Hepatocyte (in vitro differentiated cells): ENCODE measurements at regions not wholly inside any gene's neighbourhood (a gene's known extent, or its start where the extent isn't known, plus 50 kb on each side); places are given as distances from the start of the nearest gene placed in this dataset.
A peak's percentile ranks its signal among the peaks of the same experiment; 100 is the strongest.

Experiments used
- DNase-seq: peaks from one replicate; pipeline ENCODE4 v3.0.0-alpha.2; 2016; ENCODE audit warnings: low spot score
- H2AFZ ChIP-seq: fragments of 200-600 bp; sonication (generic); 2 replicates; pipeline ENCODE4 v1.6.0; 2016; ENCODE audit warnings: antibody characterized with exemption, mild to moderate bottlenecking
- H3K27ac ChIP-seq: fragments of 200-600 bp; sonication (generic); 2 replicates; pipeline ENCODE4 v1.5.1; 2016; ENCODE audit warnings: mild to moderate bottlenecking
- H3K27me3 ChIP-seq: fragments of 200-600 bp; sonication (generic); 2 replicates; pipeline ENCODE4 v1.6.1; 2016
- H3K36me3 ChIP-seq: fragments of 200-600 bp; sonication (generic); replicated peaks from 2 replicates; pipeline ENCODE4 v1.5.1; 2016; ENCODE audit warnings: low read depth; ENCODE audit not compliant: insufficient read depth
- H3K4me1 ChIP-seq: fragments of 200-600 bp; sonication (generic); 2 replicates; pipeline ENCODE4 v1.5.1; 2016; ENCODE audit warnings: mild to moderate bottlenecking, moderate library complexity; ENCODE audit not compliant: insufficient read depth
- H3K4me2 ChIP-seq: fragments of 200-600 bp; sonication (generic); 2 replicates; pipeline ENCODE4 v1.6.0; 2016
- H3K4me3 ChIP-seq: fragments of 200-600 bp; sonication (generic); 2 replicates; pipeline ENCODE4 v1.5.1; 2016; ENCODE audit warnings: mild to moderate bottlenecking
- H3K79me2 ChIP-seq: fragments of 200-600 bp; sonication (generic); 2 replicates; pipeline ENCODE4 v1.6.0; 2017; ENCODE audit warnings: mild to moderate bottlenecking
- H3K9me2 ChIP-seq: fragments of 200-600 bp; sonication (generic); replicated peaks from 2 replicates; pipeline ENCODE4 v1.6.0; 2017; ENCODE audit warnings: mild to moderate bottlenecking; ENCODE audit not compliant: insufficient read depth
- H3K9me3 ChIP-seq: fragments of 200-600 bp; sonication (generic); 2 replicates; pipeline ENCODE4 v1.5.1; 2016; ENCODE audit warnings: low read depth, mild to moderate bottlenecking
- H4K20me1 ChIP-seq: fragments of 200-600 bp; sonication (generic); 2 replicates; pipeline ENCODE4 v1.6.0; 2016; ENCODE audit warnings: mild to moderate bottlenecking; ENCODE audit not compliant: insufficient read depth, poor library complexity, severe bottlenecking
- EZH2 ChIP-seq: fragments of 200-600 bp; sonication (generic); IDR thresholded peaks from 2 replicates; pipeline ENCODE4 v1.6.1; 2016; ENCODE audit warnings: antibody characterized with exemption, mild to moderate bottlenecking, borderline replicate concordance
- EZH2phosphoT487 ChIP-seq: fragments of 200-600 bp; sonication (generic); IDR thresholded peaks from one replicate; pipeline ENCODE4 v1.6.1; 2018; ENCODE audit warnings: antibody characterized with exemption, mild to moderate bottlenecking, low read depth, moderate library complexity; ENCODE audit not compliant: unreplicated experiment, severe bottlenecking
- WGBS: methylation state at CpG from one replicate; pipeline ENCODE4 v1.1.6; 2016; ENCODE audit warnings: low lambda C conversion rate; ENCODE audit errors: missing lambda C conversion rate; 5-methylcytosine and 5-hydroxymethylcytosine counted together
- TF ChIP-seq, protein P1 (sequence below): fragments of 200-600 bp; sonication (generic); IDR thresholded peaks from 2 replicates; pipeline ENCODE4 v1.5.1; 2016; ENCODE audit warnings: antibody characterized with exemption, mild to moderate bottlenecking; ENCODE audit not compliant: poor library complexity

DNA sequence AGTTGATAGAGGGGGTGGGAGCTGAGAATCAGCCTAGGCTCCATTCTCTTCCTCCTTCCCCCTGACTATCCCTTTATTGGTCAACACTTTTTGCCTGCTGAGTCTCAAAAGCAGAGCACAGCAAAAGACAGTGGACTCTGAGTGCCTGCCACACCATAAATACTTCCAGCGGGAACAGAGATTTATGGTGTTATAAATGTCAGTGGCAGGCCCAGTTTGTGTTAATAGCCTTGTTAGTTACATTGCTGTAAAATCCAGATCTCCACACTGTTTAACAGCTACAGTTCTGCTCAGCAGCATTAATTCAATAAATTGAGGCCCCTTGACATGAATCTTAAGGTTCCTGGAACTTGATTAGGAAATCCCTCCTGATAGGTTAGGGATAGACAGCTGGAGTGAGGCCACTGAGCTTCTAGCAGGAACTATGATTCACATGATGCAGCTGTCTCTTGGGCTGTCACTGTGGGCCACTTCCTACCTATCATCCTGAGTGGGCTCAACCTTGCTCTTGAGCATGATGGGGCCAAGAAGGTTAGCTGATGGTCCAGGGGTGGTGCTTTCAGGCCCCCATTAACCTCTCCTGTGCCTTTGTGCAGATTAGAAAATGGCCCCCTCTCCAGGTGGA, 295.2 kb upstream of the SRRM4 start:
- Histone ChIP-seq H3K9me3 (no peaks in the 10 kb centered on the region), H3K27ac (no peak overlapping the region), H3K36me3 (no peaks in the 10 kb centered on the region), H3K4me1 (peaks cover 3% of the 10 kb centered on the region), H4K20me1 (no peaks in the 10 kb centered on the region), H3K9me2 (no peaks in the 10 kb centered on the region), H3K27me3 (no peaks in the 10 kb centered on the region), H3K4me2 (no peak overlapping the region), H2AFZ (no peak overlapping the region), H3K4me3 (no peak overlapping the region), H3K79me2 (no peaks in the 10 kb centered on the region)
- DNase-seq: peak; percentile 60
- 25% methylated on average over 1 of the region's 1 CpG for WGBS
- TF ChIP-seq, protein P1, sequence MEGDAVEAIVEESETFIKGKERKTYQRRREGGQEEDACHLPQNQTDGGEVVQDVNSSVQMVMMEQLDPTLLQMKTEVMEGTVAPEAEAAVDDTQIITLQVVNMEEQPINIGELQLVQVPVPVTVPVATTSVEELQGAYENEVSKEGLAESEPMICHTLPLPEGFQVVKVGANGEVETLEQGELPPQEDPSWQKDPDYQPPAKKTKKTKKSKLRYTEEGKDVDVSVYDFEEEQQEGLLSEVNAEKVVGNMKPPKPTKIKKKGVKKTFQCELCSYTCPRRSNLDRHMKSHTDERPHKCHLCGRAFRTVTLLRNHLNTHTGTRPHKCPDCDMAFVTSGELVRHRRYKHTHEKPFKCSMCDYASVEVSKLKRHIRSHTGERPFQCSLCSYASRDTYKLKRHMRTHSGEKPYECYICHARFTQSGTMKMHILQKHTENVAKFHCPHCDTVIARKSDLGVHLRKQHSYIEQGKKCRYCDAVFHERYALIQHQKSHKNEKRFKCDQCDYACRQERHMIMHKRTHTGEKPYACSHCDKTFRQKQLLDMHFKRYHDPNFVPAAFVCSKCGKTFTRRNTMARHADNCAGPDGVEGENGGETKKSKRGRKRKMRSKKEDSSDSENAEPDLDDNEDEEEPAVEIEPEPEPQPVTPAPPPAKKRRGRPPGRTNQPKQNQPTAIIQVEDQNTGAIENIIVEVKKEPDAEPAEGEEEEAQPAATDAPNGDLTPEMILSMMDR: no peak
- TF ChIP-seq EZH2 (no peak), EZH2phosphoT487 (no peak)

DNA sequence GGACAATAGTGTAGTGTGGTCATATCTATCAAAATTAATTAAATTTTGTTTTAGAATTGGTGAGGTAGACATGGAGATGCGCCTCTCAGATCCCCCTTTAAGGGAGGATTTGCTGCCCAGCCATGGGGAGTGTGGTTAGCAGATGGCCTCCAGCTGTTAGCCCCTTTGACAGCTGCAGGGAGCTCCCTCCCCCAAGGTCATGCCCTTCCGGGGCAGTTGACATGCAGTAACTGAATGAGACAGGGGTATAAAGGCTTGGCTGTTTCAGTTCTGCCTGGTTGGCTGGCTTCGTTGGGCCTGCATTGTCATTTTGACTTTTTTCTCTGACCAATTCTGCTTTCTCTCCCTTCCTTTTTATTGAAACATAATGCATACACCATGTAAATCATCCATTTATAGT, 291.5 kb upstream of the SRRM4 start:
- Histone ChIP-seq H3K27me3 (no peaks in the 10 kb centered on the region), H3K9me2 (no peaks in the 10 kb centered on the region), H3K9me3 (no peaks in the 10 kb centered on the region), H4K20me1 (no peaks in the 10 kb centered on the region), H3K79me2 (no peaks in the 10 kb centered on the region), H3K36me3 (no peaks in the 10 kb centered on the region), H3K4me1 (peaks cover 3% of the 10 kb centered on the region), H3K27ac (no peak overlapping the region), H2AFZ (no peak overlapping the region), H3K4me3 (no peak overlapping the region), H3K4me2 (no peak overlapping the region)
- WGBS: 52% methylated on average over 3 of the region's 3 CpGs
- no peak for DNase-seq
- TF ChIP-seq EZH2phosphoT487: no peak
- TF ChIP-seq EZH2: no peak
- TF ChIP-seq, protein P1: no peak

DNA sequence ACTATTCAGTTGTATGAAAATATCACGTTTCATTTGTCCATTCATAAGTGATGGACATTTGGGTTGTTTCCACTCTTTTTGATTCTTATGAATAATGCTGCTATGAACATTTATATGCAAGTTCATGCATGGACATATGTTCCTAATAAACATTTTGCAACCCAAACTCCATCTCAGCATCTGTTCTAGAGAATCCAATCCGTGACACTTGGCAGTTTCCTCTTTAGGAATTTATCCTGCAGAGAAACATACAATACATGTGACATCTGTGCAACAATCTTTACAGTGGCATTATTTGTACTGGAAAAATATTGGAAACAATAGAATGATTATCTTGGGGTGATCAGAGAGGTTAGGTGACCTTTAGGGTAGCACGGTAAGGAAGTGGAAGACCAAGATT, 290.8 kb upstream of the SRRM4 start:
- Histone ChIP-seq H3K4me1 (peaks cover 2% of the 10 kb centered on the region), H3K79me2 (no peaks in the 10 kb centered on the region), H4K20me1 (no peaks in the 10 kb centered on the region), H2AFZ (no peak overlapping the region), H3K9me2 (no peaks in the 10 kb centered on the region), H3K9me3 (no peaks in the 10 kb centered on the region), H3K4me2 (no peak overlapping the region), H3K27me3 (no peaks in the 10 kb centered on the region), H3K27ac (no peak overlapping the region), H3K36me3 (no peaks in the 10 kb centered on the region), H3K4me3 (no peak overlapping the region)
- DNase-seq: no peak
- 85% methylated on average over 3 of the region's 3 CpGs for WGBS
- TF ChIP-seq EZH2: no peak
- TF ChIP-seq, protein P1: no peak
- no peak for TF ChIP-seq EZH2phosphoT487
